T-helper 17 cell (primary cell): ENCODE measurements at regions not wholly inside any gene's neighbourhood (a gene's known extent, or its start where the extent isn't known, plus 50 kb on each side); places are given as distances from the start of the nearest gene placed in this dataset.
"Not testable (repeated sequence)": the region's sequence is repeated elsewhere in the genome, so short reads cannot be mapped to it uniquely, and the experiment has no call there.

Source experiments
- ATAC-seq: fragments of 150-1000 bp; cut with Tn5 transposase; 2 replicates; pipeline ENCODE4 v1.10.0; 2021; ENCODE audit warnings: mild to moderate bottlenecking, moderate library complexity
- DNase-seq, 3 donors: peaks; one replicate each; pipeline versions ENCODE4 v3.0.0 to v3.0.0-alpha.2; 2020 to 2021
- H3K9me3 ChIP-seq: one replicate; pipeline ENCODE4 v1.7.0; 2013; ENCODE audit warnings: low read length, mild to moderate bottlenecking; ENCODE audit not compliant: control insufficient read depth, poor library complexity, severe bottlenecking
- H3K27ac Mint-ChIP-seq: one replicate; pipeline ENCODE4 v1.8.0; 2022; ENCODE audit warnings: mild to moderate bottlenecking, moderate library complexity, mixed read lengths
- H3K27me3 Mint-ChIP-seq: one replicate; pipeline ENCODE4 v1.8.0; 2022; ENCODE audit warnings: mixed read lengths
- H3K36me3 Mint-ChIP-seq: one replicate; pipeline ENCODE4 v1.8.0; 2022; ENCODE audit warnings: low read depth, mixed read lengths
- H3K4me1 Mint-ChIP-seq: one replicate; pipeline ENCODE4 v1.8.0; 2022; ENCODE audit warnings: mild to moderate bottlenecking, mixed read lengths
- H3K4me3 Mint-ChIP-seq: one replicate; pipeline ENCODE4 v1.8.0; 2022; ENCODE audit warnings: mild to moderate bottlenecking, moderate library complexity, mixed read lengths

GRCh38 chr5:83839788-83840187, 119.1 kb upstream of the HAPLN1 start:
- no peaks in the 10 kb centered on the region for H3K9me3 ChIP-seq
- no peak overlapping the region for H3K4me3 Mint-ChIP-seq
- H3K27ac Mint-ChIP-seq = no peak overlapping the region
- no peaks in the 10 kb centered on the region for H3K36me3 Mint-ChIP-seq
- H3K4me1 Mint-ChIP-seq = no peaks in the 10 kb centered on the region
- no peaks in the 10 kb centered on the region for H3K27me3 Mint-ChIP-seq
- no peak for DNase-seq
- ATAC-seq = no peak

- H3K4me3 Mint-ChIP-seq = no peak overlapping the region
- no peaks in the 10 kb centered on the region for H3K27me3 Mint-ChIP-seq
- H3K27ac Mint-ChIP-seq = no peak overlapping the region
- ATAC-seq (no peak), DNase-seq (no peak)
- no peaks in the 10 kb centered on the region for H3K9me3 ChIP-seq
- no peaks in the 10 kb centered on the region for H3K4me1 Mint-ChIP-seq
- no peaks in the 10 kb centered on the region for H3K36me3 Mint-ChIP-seq
These were observed 118.6 kb upstream of the HAPLN1 start for GRCh38 chr5:83839256-83839655.

- H3K9me3 ChIP-seq = no peaks in the 10 kb centered on the region
- ATAC-seq (no peak), DNase-seq (no peak)
- Mint-ChIP-seq H3K4me1 (no peaks in the 10 kb centered on the region), H3K36me3 (no peaks in the 10 kb centered on the region), H3K27ac (no peak overlapping the region), H3K4me3 (no peak overlapping the region), H3K27me3 (no peaks in the 10 kb centered on the region)
These were observed 116.7 kb upstream of the HAPLN1 start for GRCh38 chr5:83837265-83837907.

- Mint-ChIP-seq H3K27me3 (no peaks in the 10 kb centered on the region), H3K27ac (no peak overlapping the region), H3K36me3 (no peaks in the 10 kb centered on the region), H3K4me3 (no peak overlapping the region), H3K4me1 (no peaks in the 10 kb centered on the region)
- H3K9me3 ChIP-seq = no peaks in the 10 kb centered on the region
- DNase-seq (no peak), ATAC-seq (no peak)
These were observed 113.7 kb upstream of the HAPLN1 start for GRCh38 chr5:83834306-83834705.

GRCh38 chr5:83831834-83832233, 111.2 kb upstream of the HAPLN1 start:
- Mint-ChIP-seq H3K4me3 (no peak overlapping the region), H3K27ac (no peak overlapping the region), H3K36me3 (no peaks in the 10 kb centered on the region), H3K27me3 (no peaks in the 10 kb centered on the region), H3K4me1 (no peaks in the 10 kb centered on the region)
- no peaks in the 10 kb centered on the region for H3K9me3 ChIP-seq
- DNase-seq = no peak
- ATAC-seq = no peak

- ATAC-seq (no peak), DNase-seq (no peak)
- H3K4me1 Mint-ChIP-seq = no peaks in the 10 kb centered on the region
- H3K9me3 ChIP-seq = no peaks in the 10 kb centered on the region
- no peaks in the 10 kb centered on the region for H3K27me3 Mint-ChIP-seq
- H3K27ac Mint-ChIP-seq = no peak overlapping the region
- no peaks in the 10 kb centered on the region for H3K36me3 Mint-ChIP-seq
- no peak overlapping the region for H3K4me3 Mint-ChIP-seq
These were observed 106.5 kb upstream of the HAPLN1 start for GRCh38 chr5:83827111-83827557.

- no peaks in the 10 kb centered on the region for H3K9me3 ChIP-seq
- Mint-ChIP-seq H3K36me3 (no peaks in the 10 kb centered on the region), H3K27ac (no peak overlapping the region), H3K27me3 (no peaks in the 10 kb centered on the region), H3K4me1 (no peaks in the 10 kb centered on the region), H3K4me3 (no peak overlapping the region)
- no peak for DNase-seq
- no peak for ATAC-seq
These were observed 96.9 kb upstream of the HAPLN1 start for GRCh38 chr5:83817591-83817990.

GRCh38 chr5:83815661-83816060, 95.0 kb upstream of the HAPLN1 start:
- DNase-seq = no peak
- H3K27me3 Mint-ChIP-seq = no peaks in the 10 kb centered on the region
- H3K36me3 Mint-ChIP-seq = no peaks in the 10 kb centered on the region
- no peak overlapping the region for H3K4me3 Mint-ChIP-seq
- no peak overlapping the region for H3K27ac Mint-ChIP-seq
- no peaks in the 10 kb centered on the region for H3K9me3 ChIP-seq
- H3K4me1 Mint-ChIP-seq = no peaks in the 10 kb centered on the region
- ATAC-seq = no peak

- H3K9me3 ChIP-seq = no peaks in the 10 kb centered on the region
- no peak overlapping the region for H3K27ac Mint-ChIP-seq
- no peaks in the 10 kb centered on the region for H3K27me3 Mint-ChIP-seq
- ATAC-seq (no peak), DNase-seq (no peak)
- H3K36me3 Mint-ChIP-seq = no peaks in the 10 kb centered on the region
- no peak overlapping the region for H3K4me3 Mint-ChIP-seq
- H3K4me1 Mint-ChIP-seq = no peaks in the 10 kb centered on the region
These were observed 89.9 kb upstream of the HAPLN1 start for GRCh38 chr5:83810511-83810910.

GRCh38 chr5:83802686-83803085, 82.0 kb upstream of the HAPLN1 start:
- no peak overlapping the region for H3K27ac Mint-ChIP-seq
- no peaks in the 10 kb centered on the region for H3K4me1 Mint-ChIP-seq
- DNase-seq = no peak
- no peaks in the 10 kb centered on the region for H3K36me3 Mint-ChIP-seq
- no peaks in the 10 kb centered on the region for H3K9me3 ChIP-seq
- H3K4me3 Mint-ChIP-seq = no peak overlapping the region
- no peaks in the 10 kb centered on the region for H3K27me3 Mint-ChIP-seq
- no peak for ATAC-seq

GRCh38 chr5:83800201-83800600, 79.5 kb upstream of the HAPLN1 start:
- Mint-ChIP-seq H3K4me1 (no peaks in the 10 kb centered on the region), H3K4me3 (no peak overlapping the region), H3K36me3 (no peaks in the 10 kb centered on the region), H3K27ac (no peak overlapping the region), H3K27me3 (no peaks in the 10 kb centered on the region)
- DNase-seq = no peak
- H3K9me3 ChIP-seq = no peaks in the 10 kb centered on the region
- ATAC-seq = no peak

- not testable (repeated sequence) for H3K9me3 ChIP-seq, ATAC-seq, H3K4me3 Mint-ChIP-seq, H3K27ac Mint-ChIP-seq, H3K4me1 Mint-ChIP-seq, H3K27me3 Mint-ChIP-seq, DNase-seq, H3K36me3 Mint-ChIP-seq
These were observed 78.4 kb upstream of the HAPLN1 start for GRCh38 chr5:83799020-83799419.

- Mint-ChIP-seq H3K27ac (no peak overlapping the region), H3K27me3 (no peaks in the 10 kb centered on the region), H3K4me1 (no peaks in the 10 kb centered on the region), H3K36me3 (no peaks in the 10 kb centered on the region), H3K4me3 (no peak overlapping the region)
- ATAC-seq = no peak
- no peaks in the 10 kb centered on the region for H3K9me3 ChIP-seq
- DNase-seq = no peak
These were observed 68.7 kb upstream of the HAPLN1 start for GRCh38 chr5:83789371-83789770.

GRCh38 chr5:83787631-83788030, 67.0 kb upstream of the HAPLN1 start:
- Mint-ChIP-seq H3K27ac (no peak overlapping the region), H3K4me1 (no peaks in the 10 kb centered on the region), H3K4me3 (no peak overlapping the region), H3K36me3 (no peaks in the 10 kb centered on the region), H3K27me3 (no peaks in the 10 kb centered on the region)
- no peak for ATAC-seq
- H3K9me3 ChIP-seq = no peaks in the 10 kb centered on the region
- no peak for DNase-seq
